DOHH2 (cell line): ENCODE measurements at regions not wholly inside any gene's neighbourhood (a gene's known extent, or its start where the extent isn't known, plus 50 kb on each side); places are given as distances from the start of the nearest gene placed in this dataset.

Experiments
- CTCF ChIP-seq: fragments of 200-600 bp; sonication (generic); IDR thresholded peaks from one replicate; pipeline ENCODE4 v1.5.1; 2014; ENCODE audit warnings: antibody characterized with exemption, mild to moderate bottlenecking, low read depth, low read length; ENCODE audit not compliant: poor library complexity, severe bottlenecking
- EZH2phosphoT487 ChIP-seq: fragments of 200-600 bp; sonication (generic); IDR thresholded peaks from 2 replicates; pipeline ENCODE4 v1.6.1; 2017; ENCODE audit warnings: borderline replicate concordance, mild to moderate bottlenecking, antibody characterized with exemption, low read length, moderate library complexity, mixed read lengths

GRCh38 chr2:195320413-195320973 lies 336.5 kb upstream of the SLC39A10 start:
- no peak for TF ChIP-seq CTCF
- TF ChIP-seq EZH2phosphoT487: no peak
